ENCODE measurements at regions not wholly inside any gene's neighbourhood (a gene's known extent, or its start where the extent isn't known, plus 50 kb on each side); places are given as distances from the start of the nearest gene placed in this dataset.
"Not testable (repeated sequence)": the region's sequence is repeated elsewhere in the genome, so short reads cannot be mapped to it uniquely, and the experiment has no call there.

DNA sequence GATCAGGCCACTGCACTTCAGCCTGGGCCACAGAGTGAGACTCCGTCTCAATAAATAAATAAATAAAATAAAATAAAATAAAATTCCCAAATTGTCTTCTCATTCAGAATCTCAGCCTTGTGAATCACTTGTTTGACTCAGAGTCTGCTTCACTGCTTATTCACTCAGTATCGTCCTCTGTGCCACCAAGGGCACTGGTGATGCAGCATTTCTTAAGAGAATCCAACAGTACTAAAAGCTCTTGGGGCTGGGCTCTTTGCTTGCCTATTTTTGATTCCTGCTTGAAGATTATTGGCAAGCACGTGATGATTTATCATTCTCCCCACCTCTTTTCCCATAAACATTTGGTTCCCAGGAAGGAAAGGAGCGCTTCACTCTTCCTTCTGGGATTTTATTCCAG lies 54.8 kb upstream of the HMGB1 start:
- no peak for DNase-seq

DNA sequence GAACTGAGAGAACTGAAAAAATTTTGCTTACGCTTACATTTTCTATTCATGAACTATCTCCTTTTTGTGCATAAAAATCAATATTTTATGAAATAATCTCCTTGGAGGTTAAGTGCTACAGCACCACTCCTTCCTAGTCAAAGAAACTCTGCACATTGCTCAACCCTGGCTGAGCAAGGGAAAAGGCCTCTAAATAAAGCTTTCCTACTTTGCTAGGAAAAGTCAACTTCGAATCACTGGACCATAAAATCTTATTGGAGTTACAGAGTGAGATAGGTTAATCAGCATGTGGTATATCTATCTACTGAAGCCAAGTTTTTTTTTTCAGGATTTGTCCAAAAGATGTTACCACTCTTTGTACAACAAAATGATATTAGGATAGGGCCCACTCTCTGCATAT lies 57.5 kb upstream of the HMGB1 start:
- no peak for DNase-seq

DNA sequence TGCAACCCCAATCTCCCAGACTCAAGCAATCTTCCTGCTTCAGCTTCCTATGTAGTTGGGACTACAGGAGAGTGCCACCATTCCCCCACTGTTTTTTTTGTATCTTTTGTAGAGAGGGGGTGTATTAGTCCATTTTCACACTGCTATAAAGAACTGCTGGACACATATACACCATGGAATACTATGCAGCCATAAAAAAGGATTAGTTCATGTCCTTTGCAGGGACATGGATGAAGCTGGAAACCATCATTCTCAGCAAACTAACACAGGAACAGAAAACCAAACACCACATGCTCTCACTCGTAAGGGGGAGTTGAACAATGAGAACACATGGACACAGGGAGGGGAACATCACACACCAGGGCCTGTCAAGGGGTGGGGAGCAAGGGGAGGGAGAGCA lies 58.1 kb upstream of the HMGB1 start:
- not testable (repeated sequence) for DNase-seq

GRCh38 chr13:30525212-30525611 lies 59.5 kb upstream of the HMGB1 start:
- DNase-seq: not testable (repeated sequence)

DNA sequence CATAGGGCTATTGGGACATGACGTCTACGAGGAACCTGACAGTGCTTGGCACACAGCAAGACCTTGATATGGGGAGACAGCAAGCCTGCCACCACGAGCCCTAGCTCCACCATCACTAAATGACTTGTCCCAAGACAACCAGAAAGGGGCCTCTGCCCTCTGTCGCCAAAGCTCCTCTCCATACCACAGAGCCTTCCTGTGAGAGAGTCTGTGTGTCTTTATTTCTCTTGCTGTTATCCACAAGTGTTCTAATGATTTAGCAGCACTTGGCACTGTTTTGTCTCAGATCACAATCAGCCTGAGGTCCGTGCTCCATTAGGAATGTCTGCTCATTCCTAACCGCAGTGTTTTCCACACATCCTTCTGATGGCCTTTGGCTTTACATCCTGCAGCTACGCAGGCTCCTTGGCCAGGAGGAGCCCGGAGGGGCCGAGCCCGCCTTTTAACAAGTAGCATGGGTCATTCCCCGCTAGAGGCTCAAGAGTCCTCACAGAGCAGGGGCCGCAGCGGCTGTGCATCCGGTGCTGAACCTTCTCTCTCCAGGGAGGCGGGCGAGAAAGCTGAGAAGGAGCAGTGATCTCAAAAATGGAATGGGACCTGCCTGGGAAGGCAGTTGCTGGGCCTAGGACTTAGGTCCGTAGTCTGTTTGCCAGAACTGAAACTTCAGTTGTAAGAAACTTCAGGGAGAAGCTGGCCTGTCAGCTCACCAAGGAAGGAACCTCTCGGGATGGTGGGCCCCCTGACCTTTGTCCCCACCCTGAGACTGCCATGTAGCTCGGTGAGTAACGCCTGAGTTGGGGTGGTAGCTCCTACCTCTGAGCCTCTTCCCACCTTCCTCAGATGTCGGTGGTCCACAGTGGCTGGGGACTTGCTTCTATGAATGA lies 61.1 kb upstream of the HMGB1 start:
- DNase-seq: no peak

DNA sequence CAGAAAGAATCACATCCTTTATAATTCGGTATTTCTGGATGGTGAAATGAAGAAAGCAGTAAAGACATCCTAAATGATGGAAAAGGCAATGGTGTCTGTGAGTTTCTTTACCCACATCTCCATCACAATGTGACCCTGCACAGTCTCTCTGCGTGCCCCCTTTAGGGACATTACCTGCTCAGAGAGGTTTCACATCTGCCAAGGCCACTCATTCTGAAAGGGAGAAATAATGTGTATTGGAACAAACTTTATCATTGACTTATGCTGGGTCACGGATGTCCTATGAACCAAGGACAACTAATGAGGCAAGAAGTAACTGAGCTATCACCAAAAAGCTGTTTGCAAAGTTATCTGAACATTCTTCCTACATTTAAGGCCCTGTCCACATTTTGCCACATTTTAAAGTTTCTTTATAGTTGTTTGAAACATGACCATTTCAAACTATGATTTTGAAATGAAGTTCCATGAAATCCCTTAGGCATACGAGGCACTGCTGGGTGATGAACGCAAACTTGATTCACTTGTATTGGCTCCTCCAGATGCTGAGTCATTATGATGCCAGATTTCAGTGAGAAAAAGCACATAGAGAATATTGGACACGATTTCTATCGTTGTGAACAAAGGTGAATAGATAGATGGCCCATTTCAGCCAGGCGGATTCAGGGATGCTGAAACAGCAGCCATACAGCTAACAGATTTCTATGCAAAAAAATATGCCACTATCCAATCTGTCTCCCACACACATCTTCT lies 63.5 kb upstream of the HMGB1 start:
- no peak for DNase-seq

DNA sequence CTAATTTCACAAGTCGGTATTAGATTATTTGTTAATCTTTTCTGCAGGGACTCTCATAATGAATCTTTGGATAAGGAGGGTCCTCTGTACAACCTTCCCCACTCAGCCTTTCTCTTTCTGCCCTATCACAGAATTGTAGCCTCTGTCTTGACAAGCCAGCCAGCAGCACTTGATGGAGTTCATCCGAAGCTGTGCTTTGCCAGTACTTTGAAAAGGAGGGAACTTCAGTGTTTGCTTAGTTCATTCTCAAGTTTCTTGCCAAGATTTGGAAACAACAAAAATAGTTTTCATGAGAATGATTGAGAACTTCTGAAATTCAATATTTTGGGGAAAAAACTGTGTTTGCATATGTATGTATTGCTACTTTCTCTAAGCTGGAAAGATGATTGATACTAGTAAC lies 69.3 kb upstream of the HMGB1 start:
- no peak for DNase-seq

GRCh38 chr13:30545320-30545719 lies 72.4 kb upstream of the USPL1 start:
- no peak for DNase-seq

DNA sequence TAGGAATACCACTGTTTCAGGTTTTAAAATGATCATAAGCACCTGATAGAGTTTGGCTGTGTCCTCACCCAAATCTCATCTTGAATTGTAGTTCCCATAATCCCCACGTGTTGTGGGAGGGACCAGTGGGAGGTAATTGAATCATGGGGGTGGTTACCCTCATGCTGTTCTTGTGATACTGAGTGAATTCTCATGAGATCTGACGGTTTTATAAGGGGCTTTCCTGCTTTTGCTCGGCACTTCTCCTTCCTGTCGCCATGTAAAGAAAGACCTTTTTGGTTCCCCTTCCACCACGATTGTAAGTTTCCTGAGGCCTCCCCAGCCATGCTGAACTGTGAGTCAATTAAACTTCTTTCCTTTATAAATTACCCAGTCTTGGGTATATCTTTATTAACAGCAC lies 69.7 kb upstream of the USPL1 start:
- peak; percentile 42 for DNase-seq

- DNase-seq: peak; percentile 31
These were observed 66.5 kb upstream of the USPL1 start for GRCh38 chr13:30551189-30551588.

DNA sequence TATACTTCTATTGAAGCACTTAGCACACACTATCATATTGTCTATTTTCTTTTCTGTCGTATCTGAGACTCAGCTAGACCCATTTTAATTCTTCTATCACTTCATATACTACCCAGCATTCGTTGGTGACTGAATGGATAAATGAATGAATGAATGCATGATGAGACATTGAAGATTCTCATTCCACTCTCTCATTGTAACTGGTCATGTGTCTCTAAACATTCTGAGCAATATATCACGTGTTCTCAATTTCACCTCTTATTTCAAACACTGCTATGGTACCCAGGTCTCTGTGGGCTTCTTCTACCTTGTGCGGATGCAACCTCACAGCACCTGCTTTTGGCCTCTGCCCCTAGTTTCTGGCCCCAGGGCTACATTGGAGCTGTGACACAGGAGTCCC lies 65.2 kb upstream of the USPL1 start:
- no peak for DNase-seq

DNA sequence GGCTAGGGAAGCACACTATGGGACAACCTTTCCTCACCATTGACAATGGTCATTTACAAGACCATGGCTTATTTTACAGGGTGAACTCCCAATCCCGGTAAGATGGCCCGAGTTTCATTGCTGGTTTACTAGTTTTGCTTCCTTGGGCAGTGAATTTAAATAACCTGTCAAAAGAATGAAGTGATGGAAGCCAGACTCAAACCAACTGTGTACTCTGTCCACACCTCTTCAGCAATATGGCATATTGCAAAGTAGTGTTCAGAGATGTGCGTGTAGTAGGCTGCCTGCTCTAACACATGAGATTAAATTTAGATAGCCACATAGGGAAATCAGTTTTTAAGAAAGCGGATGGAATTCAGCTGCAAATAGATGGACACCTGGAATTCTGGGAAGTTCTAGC lies 58.4 kb upstream of the USPL1 start:
- DNase-seq: no peak

DNA sequence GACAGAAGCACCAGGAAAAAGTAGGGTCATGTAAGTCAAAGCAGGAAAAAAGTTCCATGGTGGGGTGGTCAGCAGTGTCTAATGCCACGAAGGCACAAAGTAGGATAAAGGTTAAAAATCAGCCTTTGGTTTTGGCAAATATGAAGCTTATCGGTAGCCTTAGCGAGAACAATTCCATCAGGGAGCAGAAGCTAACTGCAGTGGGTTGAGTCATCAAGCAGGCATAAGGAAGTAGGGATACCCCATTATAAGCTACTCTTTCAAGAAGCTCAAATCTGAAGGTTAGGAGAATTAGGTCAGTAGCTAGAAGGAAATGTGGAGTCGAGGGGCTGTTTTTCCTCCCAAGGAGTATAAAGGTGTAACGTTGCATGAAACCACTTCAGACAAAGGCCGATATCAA lies 57.5 kb upstream of the USPL1 start:
- DNase-seq: no peak

GRCh38 chr13:30561511-30561910 lies 56.2 kb upstream of the USPL1 start:
- DNase-seq: no peak

- no peak for DNase-seq
These were observed 53.2 kb upstream of the USPL1 start for GRCh38 chr13:30564489-30564888.

GRCh38 chr13:30565658-30566057 lies 52.1 kb upstream of the USPL1 start:
- DNase-seq: no peak

GRCh38 chr13:30567072-30567471 lies 50.6 kb upstream of the USPL1 start:
- no peak for DNase-seq
